GM21723 (cell line): ENCODE measurements at regions not wholly inside any gene's neighbourhood (a gene's known extent, or its start where the extent isn't known, plus 50 kb on each side); places are given as distances from the start of the nearest gene placed in this dataset.

Experiments
- ATAC-seq: cut with Tn5 transposase; IDR thresholded peaks from one replicate; pipeline ENCODE4 v1.9.1; 2021; ENCODE audit warnings: mild to moderate bottlenecking, moderate library complexity; ENCODE audit not compliant: unreplicated experiment

DNA sequence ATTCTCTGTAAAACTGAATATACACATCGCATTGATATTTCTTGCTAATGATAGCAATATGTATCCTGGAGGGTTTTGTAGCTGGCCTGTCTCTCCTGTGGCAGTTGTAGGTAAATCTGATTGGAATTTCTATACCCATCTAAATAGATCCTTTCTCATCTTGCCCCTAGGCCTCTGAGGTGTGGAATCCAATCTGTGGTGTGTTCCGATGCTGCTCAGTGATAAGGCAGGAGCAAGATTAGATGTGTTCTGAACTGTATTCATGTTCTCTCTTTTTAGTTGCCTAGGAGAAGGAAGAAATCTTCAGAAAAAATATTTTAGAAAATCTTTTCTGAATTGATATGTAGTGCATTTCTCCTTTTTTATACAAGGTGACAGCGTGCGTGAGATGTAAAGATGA lies 507.5 kb downstream of the NR2F1-AS1 start:
- no peak for ATAC-seq

DNA sequence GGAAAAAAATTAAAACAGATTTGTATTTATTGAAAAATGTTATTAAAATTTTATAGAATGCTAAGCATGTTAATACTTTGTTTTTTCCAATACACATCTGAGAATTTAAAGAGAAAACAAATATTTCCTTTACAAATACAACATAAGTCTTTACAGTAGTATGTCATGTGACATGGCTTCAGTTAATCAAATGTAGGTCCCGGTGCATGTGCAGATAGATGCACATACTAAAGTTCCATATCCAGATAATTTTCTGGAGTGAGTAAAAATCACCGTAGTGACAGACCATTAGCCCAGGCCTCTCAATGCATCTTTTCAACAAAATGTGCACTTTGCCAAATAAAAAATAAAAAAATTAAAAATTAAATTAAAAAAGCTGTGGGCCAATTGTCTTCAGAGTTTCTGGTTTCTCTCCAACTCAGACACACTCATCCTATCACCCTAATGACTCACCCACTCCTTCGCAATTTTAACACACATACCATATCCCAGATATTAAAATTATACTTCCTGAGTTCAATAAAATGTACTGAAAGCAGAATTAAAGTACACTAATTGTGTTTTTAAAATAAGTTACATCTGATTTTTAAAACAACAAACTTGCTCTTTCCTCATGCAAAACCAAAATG lies 508.1 kb downstream of the NR2F1-AS1 start:
- ATAC-seq: no peak

DNA sequence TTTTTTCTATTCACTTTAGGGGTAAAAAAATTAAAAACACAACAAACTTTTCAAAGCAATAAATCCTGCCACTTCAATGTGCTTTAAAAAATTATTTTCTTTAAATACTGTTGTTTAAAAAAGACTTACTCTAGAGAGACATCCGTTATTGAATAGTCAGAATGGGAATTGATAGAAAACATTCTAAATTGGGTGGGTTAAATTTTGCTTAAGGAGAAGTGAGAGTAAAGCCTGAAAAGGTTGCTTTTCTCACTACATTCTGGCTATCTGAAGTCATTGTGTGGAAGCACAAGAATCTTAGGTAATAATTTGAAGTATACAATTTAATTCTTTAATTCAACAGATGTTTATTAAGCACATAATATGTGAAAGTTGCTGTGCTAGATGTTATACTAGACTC lies 509.3 kb downstream of the NR2F1-AS1 start:
- ATAC-seq: no peak

DNA sequence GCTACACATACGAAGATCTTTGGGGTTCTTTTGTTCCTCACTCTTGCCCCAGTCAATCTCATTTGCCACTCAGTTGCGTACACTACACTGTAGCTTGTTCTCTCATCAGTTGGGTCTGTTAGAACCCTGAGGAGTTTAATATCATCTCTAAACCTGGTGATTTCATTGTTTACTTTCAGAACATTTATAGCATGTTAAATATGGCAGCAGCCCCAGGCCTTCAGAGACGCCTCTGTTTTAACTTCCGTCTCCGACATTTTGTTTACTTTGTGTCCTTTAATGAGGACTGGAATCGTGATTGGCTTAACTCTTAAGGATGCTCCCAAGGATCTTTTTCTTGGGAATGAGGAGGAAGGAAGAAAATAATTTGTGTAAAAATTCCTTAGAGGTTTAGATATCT lies 510.1 kb downstream of the NR2F1-AS1 start:
- ATAC-seq: no peak

DNA sequence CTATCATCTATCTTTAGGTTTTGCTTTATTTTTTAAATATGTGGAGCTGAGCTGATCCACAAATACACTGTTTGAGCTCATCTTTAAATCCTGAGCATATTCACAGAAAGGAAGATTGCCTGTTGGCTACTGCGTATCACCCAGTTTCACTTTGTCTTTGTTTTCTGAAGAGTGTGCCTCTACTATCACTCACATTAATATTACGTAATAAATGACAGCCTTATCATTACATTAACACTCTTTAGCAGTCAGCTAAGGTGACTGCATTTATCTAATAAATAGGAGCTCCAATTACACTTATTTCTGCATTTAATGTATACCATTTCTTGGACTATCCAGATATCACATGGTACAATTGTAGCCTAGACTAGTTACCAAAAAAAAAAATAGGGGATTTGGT lies 511.7 kb downstream of the NR2F1-AS1 start:
- no peak for ATAC-seq

DNA sequence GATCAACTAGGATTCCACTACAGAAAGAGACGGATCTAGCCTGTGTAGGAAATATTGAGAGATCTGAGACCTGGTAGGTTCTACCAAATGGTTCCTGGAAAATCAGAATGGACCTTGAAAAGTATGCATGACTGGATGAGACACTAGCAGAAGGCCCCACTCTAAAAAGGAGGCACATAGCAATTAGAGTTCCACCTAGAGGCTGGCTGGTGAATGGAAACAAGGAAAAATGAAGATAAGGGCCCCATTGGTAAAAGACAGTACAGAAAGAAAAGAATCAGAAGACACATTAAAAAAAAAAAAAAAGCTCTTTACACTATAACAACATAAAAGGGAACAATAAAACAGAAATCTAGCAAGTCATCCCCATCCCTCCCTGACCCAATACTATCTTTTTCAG lies 518.5 kb downstream of the NR2F1-AS1 start:
- no peak for ATAC-seq

DNA sequence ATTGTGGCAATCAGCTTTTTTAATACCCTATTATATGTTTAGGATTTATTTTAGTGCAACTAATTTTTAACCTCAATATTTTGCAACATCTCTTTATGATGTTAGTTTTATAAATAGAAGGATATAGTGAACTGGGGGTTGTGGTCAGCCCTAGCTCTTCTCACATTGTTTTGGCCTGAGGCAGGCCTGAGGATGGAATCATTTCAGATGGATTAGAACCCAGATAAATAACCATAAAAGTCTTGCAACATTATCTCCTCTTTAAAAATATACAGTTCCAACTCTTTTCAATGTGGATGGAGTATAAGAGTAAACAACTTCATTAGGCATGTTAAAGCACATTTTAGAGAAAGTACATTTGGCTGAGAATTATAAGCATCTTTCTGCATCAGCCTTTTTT lies 522.7 kb downstream of the NR2F1-AS1 start:
- ATAC-seq: no peak

DNA sequence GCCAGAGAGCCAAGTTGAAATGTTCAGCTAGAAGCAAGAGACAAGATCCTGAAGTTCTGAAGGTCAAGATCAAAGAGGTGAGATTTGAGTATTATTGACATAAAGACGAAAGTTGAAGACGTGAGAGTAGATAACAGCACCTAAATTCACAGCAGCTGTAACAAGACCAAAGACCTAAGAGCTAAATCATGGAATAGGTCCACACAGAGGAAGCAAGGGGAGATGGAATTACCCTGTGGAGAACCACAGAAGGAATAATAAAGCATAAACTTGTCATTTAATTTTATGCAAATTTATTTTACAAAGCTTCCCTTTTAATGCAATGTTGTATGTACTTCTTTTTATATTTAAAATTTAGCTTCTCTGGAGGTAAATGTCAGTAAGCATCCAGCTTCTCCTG lies 523.7 kb downstream of the NR2F1-AS1 start:
- no peak for ATAC-seq

DNA sequence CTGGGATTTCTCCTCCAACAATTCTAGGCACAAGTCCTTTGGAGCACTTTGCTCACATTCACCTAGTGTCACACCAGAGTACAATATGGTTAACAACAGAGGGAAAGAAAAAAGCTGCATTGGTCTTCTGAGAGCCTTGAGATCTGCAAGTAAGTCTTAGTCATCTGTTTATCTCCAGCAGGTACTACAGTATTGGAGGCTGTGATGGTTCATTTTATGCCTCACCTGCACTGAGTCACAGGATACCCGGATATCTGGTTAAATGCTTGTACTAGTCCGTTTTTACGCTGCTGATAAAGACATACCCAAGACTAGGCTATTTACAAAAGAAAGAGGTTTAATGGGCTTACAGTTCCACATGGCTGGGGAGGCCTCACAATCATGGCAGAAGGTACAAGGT lies 525.0 kb downstream of the NR2F1-AS1 start:
- ATAC-seq: no peak

DNA sequence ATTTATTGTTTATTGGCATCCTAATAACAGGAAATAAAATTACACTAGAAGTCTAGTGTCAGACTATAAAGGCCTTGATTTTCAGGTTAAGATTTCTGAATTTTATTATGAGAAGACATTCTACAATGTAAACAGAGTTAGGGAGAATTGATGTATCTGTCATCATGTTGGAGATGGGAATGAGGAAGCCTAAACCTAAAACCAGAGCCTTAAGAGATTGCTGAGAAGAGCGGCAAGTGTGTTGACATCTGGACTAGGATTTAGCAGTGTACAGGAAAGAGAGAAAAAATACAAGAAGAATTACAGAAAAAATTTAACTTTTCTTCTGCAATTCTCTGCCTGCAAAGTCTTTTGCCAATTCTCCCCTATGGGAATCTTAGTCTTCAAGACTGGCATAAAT lies 525.5 kb downstream of the NR2F1-AS1 start:
- no peak for ATAC-seq

DNA sequence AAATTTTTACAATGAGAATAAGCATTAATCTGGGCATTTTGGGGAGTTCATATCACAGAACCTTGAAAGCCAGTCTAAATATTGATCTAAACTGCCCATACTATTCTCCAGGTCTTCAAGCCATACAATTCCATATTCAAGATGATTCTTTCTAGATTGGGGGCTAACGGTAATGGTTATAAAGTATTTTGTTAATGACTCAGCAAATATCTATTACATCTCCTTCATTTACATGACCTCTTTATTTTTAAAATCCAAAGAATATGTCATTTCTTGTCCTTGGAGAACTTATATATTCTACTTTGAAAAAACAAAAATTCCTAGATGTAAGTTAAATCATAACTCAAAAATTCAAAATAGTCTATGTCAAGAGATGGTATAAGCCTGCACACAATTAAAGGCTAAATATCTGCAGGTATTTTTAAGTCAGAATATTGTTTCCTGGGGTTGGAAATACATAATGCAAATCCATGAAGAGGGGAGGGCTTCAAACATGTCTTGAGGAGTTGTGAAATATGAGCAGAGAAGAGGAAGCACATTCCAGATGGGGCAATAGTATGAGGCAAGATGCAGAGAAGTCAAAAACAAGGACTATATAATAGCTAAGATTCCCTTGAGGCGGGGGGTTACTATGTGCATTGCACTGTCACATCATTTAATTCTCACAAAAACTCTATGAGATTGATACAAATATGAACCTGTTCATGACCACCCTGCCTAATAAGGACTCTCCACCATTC lies 526.4 kb downstream of the NR2F1-AS1 start:
- no peak for ATAC-seq

DNA sequence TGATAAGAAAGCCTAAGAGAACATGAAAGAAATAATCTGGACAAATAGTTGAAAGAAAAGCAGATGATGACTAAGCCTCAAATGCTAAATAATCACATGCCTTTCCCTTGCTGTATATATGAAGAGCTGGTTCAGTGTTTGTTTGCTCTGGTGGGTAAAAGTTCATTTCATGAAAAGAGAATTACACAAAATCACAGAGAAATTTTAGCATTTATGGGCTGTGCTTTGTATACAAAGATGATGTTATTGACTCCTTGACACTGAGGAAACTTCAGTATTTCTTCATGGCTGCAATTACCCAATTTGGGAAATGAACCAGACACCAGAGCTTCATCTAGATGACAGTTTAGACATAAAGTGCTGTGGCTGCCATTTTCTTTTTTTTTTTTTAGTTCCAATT lies 527.2 kb downstream of the NR2F1-AS1 start:
- no peak for ATAC-seq

DNA sequence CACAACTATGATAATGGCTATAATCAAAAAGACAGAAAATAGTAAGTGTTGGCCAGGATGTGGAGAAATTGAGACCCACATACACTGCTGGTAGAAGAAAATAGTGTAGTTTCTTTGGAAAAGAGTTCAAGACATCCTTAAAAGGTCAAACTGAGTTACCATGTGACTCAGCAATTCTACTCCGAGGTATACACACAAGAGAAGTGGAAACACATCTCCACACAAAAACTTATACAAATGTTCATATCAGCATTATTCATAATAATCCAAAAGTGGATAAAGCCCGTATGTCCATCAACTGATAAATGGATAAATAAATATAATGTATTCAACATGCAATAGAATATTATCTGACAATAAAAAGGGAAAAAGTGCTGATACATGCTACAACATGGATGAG lies 532.2 kb downstream of the NR2F1-AS1 start:
- ATAC-seq: no peak

DNA sequence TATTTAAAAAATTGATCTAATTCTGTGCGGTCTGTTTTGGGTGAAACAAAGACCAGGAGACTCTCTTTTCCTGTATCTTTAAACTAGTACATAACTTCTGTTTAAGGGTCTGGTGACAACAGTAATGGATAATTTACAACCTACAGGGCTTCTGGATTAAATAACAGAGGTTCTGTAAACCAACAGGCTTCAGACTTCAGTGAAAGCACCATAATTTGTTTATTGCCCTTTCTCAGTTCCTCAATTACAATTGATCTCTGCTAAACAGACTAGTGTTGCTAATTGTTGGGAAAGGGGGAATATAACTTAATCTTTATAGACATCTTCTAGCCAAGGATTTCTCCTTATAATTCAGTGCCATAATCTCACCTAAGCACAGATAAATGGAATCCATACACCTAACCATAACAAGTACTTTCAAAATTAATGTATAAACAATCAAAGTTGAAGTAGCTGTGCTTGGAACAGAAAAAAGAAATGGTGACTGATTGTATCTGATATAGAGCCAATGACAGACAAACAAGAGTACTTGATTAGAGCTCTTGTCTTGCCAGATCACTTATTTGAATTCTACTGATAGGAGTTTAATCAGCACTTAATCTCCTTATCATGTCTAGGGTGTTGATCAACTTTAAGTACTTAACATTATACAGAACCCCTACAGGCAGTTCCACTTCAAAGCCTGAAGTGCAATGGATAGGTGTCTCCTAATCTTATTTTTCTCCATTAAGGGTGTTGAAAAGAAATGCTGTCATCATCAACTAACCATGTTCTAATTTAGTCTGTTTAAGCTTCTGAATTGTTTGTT lies 536.0 kb downstream of the NR2F1-AS1 start:
- no peak for ATAC-seq

DNA sequence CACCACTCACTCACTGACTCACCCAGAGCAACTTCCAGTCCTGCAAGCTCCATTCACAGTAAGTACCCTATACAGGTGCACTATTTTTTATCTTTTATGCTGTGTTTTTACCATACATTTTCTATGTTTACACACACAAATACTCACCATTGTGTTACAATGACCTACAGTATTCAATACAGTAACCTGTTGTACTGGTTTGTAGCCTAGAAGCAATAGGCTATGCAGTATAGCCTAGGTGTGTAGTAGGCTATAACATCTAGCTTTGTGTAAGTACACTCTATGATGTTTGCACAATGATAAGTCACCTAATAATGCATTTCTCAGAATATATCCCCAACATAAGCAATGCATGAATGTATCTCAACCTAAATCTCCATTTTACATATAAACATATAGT lies 541.1 kb downstream of the NR2F1-AS1 start:
- ATAC-seq: no peak

DNA sequence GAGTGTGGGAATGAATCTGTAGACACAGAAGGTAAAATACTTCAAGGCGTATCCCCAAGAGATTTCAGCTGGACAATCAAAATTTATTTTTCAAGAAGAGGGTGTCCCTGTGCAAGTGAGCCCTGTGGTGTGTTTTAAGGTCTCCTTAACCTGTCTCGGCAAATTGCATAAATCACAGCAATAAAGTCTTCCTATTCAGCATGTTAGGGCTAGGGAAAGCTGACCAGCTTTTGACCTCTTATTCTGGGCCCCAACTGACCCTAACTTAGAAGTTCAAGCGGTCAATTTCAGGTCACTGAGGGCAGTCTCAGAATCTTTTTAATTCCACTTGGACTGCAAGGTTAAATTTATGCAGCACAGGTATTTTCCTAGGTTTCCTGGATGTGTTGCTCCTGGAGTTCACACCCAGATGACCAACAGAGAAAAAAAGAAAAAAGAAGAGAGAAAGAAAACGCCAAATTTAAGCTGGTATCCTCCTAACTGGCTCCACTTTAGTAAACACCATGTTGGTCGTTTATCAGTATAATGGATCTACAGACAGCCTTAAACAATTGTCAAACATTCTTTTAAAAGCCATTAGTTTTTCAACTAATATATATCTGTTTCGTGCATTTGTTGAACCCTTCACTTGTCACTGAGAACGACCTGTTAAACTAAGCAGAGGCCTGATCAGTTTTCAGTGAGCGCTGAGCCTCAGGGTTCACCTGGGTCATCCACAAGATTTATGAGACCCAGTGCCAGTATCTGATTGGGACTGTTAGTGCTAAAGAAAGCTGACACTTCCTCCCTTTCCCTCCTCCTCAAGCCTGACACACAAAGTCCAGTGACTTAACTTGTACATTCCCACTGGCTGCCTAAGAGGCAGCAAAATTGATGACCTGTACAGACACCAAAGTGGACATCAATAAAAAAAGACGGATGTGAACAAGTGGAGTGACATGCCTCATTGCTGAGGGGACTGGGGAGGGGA lies 546.1 kb downstream of the NR2F1-AS1 start:
- ATAC-seq: no peak

DNA sequence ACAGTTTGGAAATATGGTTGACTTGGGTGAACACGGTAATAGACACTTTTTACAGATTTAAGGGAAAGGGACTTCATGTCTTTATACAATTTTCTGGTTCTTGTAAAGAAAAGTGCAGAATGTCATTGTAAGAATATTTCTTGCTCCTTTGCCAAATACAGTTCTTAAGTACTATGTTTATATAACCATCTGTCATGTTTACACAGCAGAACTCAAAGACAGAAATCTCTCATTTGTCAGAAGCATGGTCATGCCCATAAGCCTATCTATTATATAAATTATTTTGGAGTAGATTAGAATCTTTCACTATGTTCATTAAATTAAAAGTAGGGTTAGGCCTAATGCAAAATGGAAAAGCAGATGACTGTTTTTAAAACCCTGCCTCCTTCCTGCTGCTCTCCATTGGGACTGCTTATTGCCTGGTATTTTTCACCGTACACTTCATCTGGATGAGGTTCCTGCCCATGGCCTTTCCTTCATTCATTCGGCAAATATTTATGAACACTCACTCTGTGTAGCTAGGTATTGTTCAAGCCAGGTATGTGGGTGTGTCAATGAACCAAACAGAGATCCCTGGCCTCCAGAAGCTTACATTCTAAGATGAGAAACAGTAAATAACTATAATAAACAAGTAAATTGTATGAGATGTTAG lies 558.1 kb downstream of the NR2F1-AS1 start:
- ATAC-seq: no peak

DNA sequence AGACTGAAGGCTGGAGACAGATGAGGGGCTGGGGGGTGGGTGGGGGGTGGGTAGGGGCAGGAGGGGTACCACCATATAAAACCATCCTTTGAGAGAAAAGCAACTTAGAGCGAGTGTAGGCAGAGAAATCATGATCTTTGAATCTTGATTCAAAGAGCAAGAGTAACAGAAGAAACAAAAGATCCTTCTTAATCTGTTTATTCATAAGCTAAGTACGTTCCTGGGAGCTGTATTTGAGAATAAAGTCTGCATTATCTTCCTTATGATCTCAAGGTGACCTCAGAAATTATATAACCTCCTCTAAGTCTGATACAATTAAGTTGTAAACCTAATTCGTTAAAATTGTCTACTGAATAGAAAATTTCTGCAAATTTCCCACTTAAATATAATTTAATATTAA lies 558.8 kb downstream of the NR2F1-AS1 start:
- no peak for ATAC-seq

DNA sequence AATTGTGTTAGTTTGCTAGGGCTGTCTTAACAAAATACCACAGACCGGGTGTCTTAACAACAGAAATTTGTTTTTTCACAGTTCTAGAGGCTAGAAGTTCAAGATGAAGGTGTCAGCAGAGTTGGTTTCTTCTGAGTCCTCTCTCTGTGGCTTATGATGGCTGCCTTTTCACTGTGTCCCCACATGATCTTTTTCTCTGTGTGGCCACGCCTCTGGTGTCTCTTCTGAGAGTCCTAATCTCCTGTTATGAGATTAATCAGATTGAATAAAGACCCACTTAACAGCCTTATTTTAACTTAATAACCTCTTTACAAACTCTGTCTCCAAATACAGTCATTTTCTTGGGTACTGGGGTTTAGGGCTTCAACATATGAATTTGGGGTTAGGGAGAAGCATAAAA lies 561.1 kb downstream of the NR2F1-AS1 start:
- no peak for ATAC-seq

DNA sequence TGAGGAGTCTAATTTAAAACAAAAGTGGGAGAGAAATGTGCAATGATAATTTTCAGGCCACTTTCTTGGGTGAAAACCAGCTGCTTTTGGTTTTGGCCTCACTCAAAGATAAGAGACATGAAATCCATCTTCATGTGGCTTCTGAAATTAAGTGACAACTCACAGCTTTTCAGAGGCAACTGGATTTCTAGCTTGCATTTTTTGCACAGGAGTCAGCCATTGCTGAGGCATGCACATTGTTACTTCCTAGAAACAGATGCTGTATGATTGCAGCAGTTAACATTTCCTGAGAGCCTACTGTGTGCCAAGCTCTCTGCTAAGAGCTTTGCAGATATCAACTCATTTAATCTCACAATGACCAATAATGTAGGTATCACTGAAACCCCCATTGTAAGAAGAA lies 562.6 kb downstream of the NR2F1-AS1 start:
- ATAC-seq: no peak
